SK-N-SH (cell line): ENCODE measurements at regions not wholly inside any gene's neighbourhood (a gene's known extent, or its start where the extent isn't known, plus 50 kb on each side); places are given as distances from the start of the nearest gene placed in this dataset.

ENCODE experiments used
- CTCF ChIA-PET: fragments of 300-600, 350-600 bp; formaldehyde crosslinking; extraction: SDS; loops from one replicate; lab custom pipeline; 2021; lab: Yijun Ruan, JAX
- POLR2A ChIA-PET: fragments of 350-600 bp; sonication (Branson Sonifier 250); formaldehyde crosslinking; extraction: SDS; loops from one replicate; lab custom pipeline; 2020; ENCODE audit warnings: antibody characterized with exemption, inconsistent platforms; lab: Yijun Ruan, JAX
- DNase-seq: peaks from one replicate; pipeline ENCODE4 v3.0.0; 2012
- H2AFZ ChIP-seq: fragments of 200-600 bp; sonication (generic); 2 replicates; pipeline ENCODE4 v1.8.1; 2016; ENCODE audit warnings: antibody characterized with exemption, mild to moderate bottlenecking, low read depth
- H3F3A ChIP-seq: fragments of 200-600 bp; sonication (generic); replicated peaks from 2 replicates; pipeline ENCODE3; 2016; ENCODE audit warnings: antibody characterized with exemption, mild to moderate bottlenecking; ENCODE audit not compliant: insufficient read depth
- H3K27ac ChIP-seq, 2 experiments: fragments of 200-500 bp in 1 of 2; fragments of 200-600 bp in 1 of 2; sonication (Bioruptor generic) in 1 of 2; sonication (generic), shearing (Covaris generic) in 1 of 2; 2 replicates each; pipeline versions ENCODE4 v1.5.1 to v1.6.1; 2014 to 2016; ENCODE audit warnings: low read depth in 2 of 2, inconsistent platforms in 1 of 2, low read length in 1 of 2, mild to moderate bottlenecking in 1 of 2, mixed read lengths in 1 of 2
- H3K27me3 ChIP-seq: fragments of 200-600 bp; sonication (generic), shearing (Covaris generic); 2 replicates; pipeline ENCODE4 v1.6.1; 2016; ENCODE audit warnings: mixed run types; ENCODE audit not compliant: insufficient read depth
- H3K36me3 ChIP-seq, 2 experiments: fragments of 200-500 bp in 1 of 2; fragments of 200-600 bp in 1 of 2; sonication (Bioruptor generic) in 1 of 2; sonication (generic) in 1 of 2; replicated peaks in 1 of 2; 2 replicates each; pipeline versions ENCODE3 to v1.5.1; 2014 to 2016; ENCODE audit warnings: low read length in 1 of 2, mild to moderate bottlenecking in 1 of 2; ENCODE audit not compliant: insufficient read depth in 2 of 2, control insufficient read depth in 1 of 2
- H3K4me1 ChIP-seq, 2 experiments: fragments of 200-500 bp in 1 of 2; fragments of 200-600 bp in 1 of 2; sonication (Bioruptor generic) in 1 of 2; sonication (generic), shearing (Covaris generic) in 1 of 2; 2 replicates each; pipeline versions ENCODE4 v1.5.1 to v1.6.1; 2014 to 2016; ENCODE audit warnings: low read depth in 1 of 2, low read length in 1 of 2, mixed run types in 1 of 2; ENCODE audit not compliant: insufficient read depth in 2 of 2, control insufficient read depth in 1 of 2
- H3K4me2 ChIP-seq: fragments of 200-600 bp; sonication (generic), shearing (Covaris generic); 2 replicates; pipeline ENCODE4 v1.6.1; 2017; ENCODE audit warnings: mixed run types
- H3K4me3 ChIP-seq, 2 experiments: fragments of 200-500 bp in 1 of 2; fragments of 200-600 bp in 1 of 2; sonication (Bioruptor generic) in 1 of 2; sonication (generic), shearing (Covaris generic) in 1 of 2; 2 replicates each; pipeline versions ENCODE4 v1.5.1 to v1.8.1; 2014 to 2016; ENCODE audit warnings: low read depth in 2 of 2, inconsistent platforms in 1 of 2, low read length in 1 of 2, mild to moderate bottlenecking in 1 of 2, mixed read lengths in 1 of 2, moderate library complexity in 1 of 2
- H3K79me2 ChIP-seq: fragments of 200-600 bp; sonication (generic); 2 replicates; pipeline ENCODE4 v1.8.1; 2017; ENCODE audit warnings: mild to moderate bottlenecking; ENCODE audit not compliant: insufficient read depth
- H3K9ac ChIP-seq: fragments of 200-600 bp; sonication (generic); 2 replicates; pipeline ENCODE4 v1.6.1; 2017; ENCODE audit warnings: mixed run types
- H3K9me2 ChIP-seq: fragments of 200-600 bp; sonication (generic); 2 replicates; pipeline ENCODE4 v1.6.1; 2017; ENCODE audit warnings: mixed run types
- H3K9me3 ChIP-seq: fragments of 200-600 bp; sonication (generic); 2 replicates; pipeline ENCODE4 v1.6.1; 2017; ENCODE audit warnings: mixed run types, mild to moderate bottlenecking, moderate library complexity
- H4K20me1 ChIP-seq: fragments of 200-600 bp; sonication (generic); 2 replicates; pipeline ENCODE4 v1.6.1; 2017; ENCODE audit warnings: mild to moderate bottlenecking, mixed run types; ENCODE audit not compliant: insufficient read depth
- GABPA ChIP-seq: IDR thresholded peaks from 2 replicates; pipeline ENCODE4 v1.4.0; 2012; ENCODE audit warnings: low read depth, mild to moderate bottlenecking
- RAD21 ChIP-seq: IDR thresholded peaks from 2 replicates; pipeline ENCODE4 v1.6.1; 2012; ENCODE audit warnings: mild to moderate bottlenecking, low read length
- REST ChIP-seq: IDR thresholded peaks from 2 replicates; pipeline ENCODE4 v1.6.1; 2012; ENCODE audit warnings: mild to moderate bottlenecking, low read depth, low read length, moderate library complexity
- RFX5 ChIP-seq: IDR thresholded peaks from 2 replicates; pipeline ENCODE4 v1.6.1; 2012; ENCODE audit warnings: mild to moderate bottlenecking, improper control_type of control experiment, low read length
- RXRA ChIP-seq: IDR thresholded peaks from 2 replicates; pipeline ENCODE4 v1.4.0; 2012; ENCODE audit warnings: low read depth, mild to moderate bottlenecking, borderline replicate concordance
- SIN3A ChIP-seq: IDR thresholded peaks from 2 replicates; pipeline ENCODE4 v1.6.1; 2012; ENCODE audit warnings: low read depth, mild to moderate bottlenecking, low read length, moderate library complexity, borderline replicate concordance
- SMC3 ChIP-seq: IDR thresholded peaks from 2 replicates; pipeline ENCODE4 v1.6.1; 2012; ENCODE audit warnings: low read depth, low read length, improper control_type of control experiment
- TAF1 ChIP-seq: IDR thresholded peaks from 2 replicates; pipeline ENCODE4 v1.6.1; 2012; ENCODE audit warnings: low read depth, mild to moderate bottlenecking, low read length, moderate library complexity, borderline replicate concordance
- TCF12 ChIP-seq: IDR thresholded peaks from 2 replicates; pipeline ENCODE4 v1.4.0; 2012
- ZBTB33 ChIP-seq: IDR thresholded peaks from 2 replicates; pipeline ENCODE4 v1.4.0; 2012; ENCODE audit warnings: low read depth, borderline replicate concordance
- WGBS: methylation state at CpG from one replicate; pipeline ENCODE4 v1.1.6; 2017; ENCODE audit warnings: low lambda C conversion rate; 5-methylcytosine and 5-hydroxymethylcytosine counted together

- Histone ChIP-seq H3K9ac (no peak overlapping the region), H4K20me1 (no peaks in the 10 kb centered on the region), H3K4me3 (no peak overlapping the region), H3F3A (no peaks in the 10 kb centered on the region), H3K79me2 (no peaks in the 10 kb centered on the region), H3K9me3 (no peaks in the 10 kb centered on the region), H2AFZ (no peak overlapping the region), H3K4me2 (no peak overlapping the region), H3K36me3 (no peaks in the 10 kb centered on the region), H3K27ac (no peak overlapping the region), H3K27me3 (no peaks in the 10 kb centered on the region), H3K4me1 (no peaks in the 10 kb centered on the region), H3K9me2 (no peaks in the 10 kb centered on the region)
- TF ChIP-seq RFX5, result no peak
- no peak for TF ChIP-seq SMC3
- TF ChIP-seq ZBTB33, result no peak
- no peak for TF ChIP-seq SIN3A
- no peak for TF ChIP-seq RXRA
- no peak for TF ChIP-seq REST
- no peak for TF ChIP-seq RAD21
- POLR2A ChIA-PET, result no interaction called here
- CTCF ChIA-PET, result interaction anchor here (0.6 kb wide), 1 partner anchor 1085 kb away, joined by 3 read pairs; no protein-coding TSS in a partner anchor
- 11% methylated on average over 3 of the region's 3 CpGs for WGBS
- no peak for DNase-seq
Observed at GRCh38 chr10:105718207-105718995, 1077.3 kb downstream of the SORCS3 start.

- no peaks in the 10 kb centered on the region for H3K9me2 ChIP-seq
- CTCF ChIA-PET, result no interaction called here
- H4K20me1 ChIP-seq, result no peaks in the 10 kb centered on the region
- no peak overlapping the region for H3K4me3 ChIP-seq
- no peaks in the 10 kb centered on the region for H3K79me2 ChIP-seq
- no peak for TF ChIP-seq GABPA
- TF ChIP-seq TAF1, result no peak
- TF ChIP-seq SIN3A, result no peak
- TF ChIP-seq RAD21, result no peak
- TF ChIP-seq RFX5, result no peak
- TF ChIP-seq TCF12, result no peak
- WGBS, result 23% methylated on average over 3 of the region's 3 CpGs
- H2AFZ ChIP-seq, result no peak overlapping the region
- no peak overlapping the region for H3K27ac ChIP-seq
- no peak overlapping the region for H3K9ac ChIP-seq
- H3K9me3 ChIP-seq, result no peaks in the 10 kb centered on the region
- H3K27me3 ChIP-seq, result no peaks in the 10 kb centered on the region
- no peaks in the 10 kb centered on the region for H3F3A ChIP-seq
- POLR2A ChIA-PET, result no interaction called here
- H3K4me2 ChIP-seq, result no peak overlapping the region
- DNase-seq, result no peak
- H3K4me1 ChIP-seq, result no peaks in the 10 kb centered on the region
- H3K36me3 ChIP-seq, result no peaks in the 10 kb centered on the region
Observed at GRCh38 chr10:105714728-105715127, 1073.6 kb downstream of the SORCS3 start.
